HepG2 (cell line): ENCODE measurements at regions not wholly inside any gene's neighbourhood (a gene's known extent, or its start where the extent isn't known, plus 50 kb on each side); places are given as distances from the start of the nearest gene placed in this dataset.

Source experiments
- ATAC-seq: fragments of 200-7000 bp; cut with Tn5 transposase; 3 replicates; pipeline ENCODE4 v1.9.1; 2020; ENCODE audit warnings: mild to moderate bottlenecking, moderate library complexity
- BruUV-seq: library from RNA; stranded (reverse); fragments of 400-500 nt; replicated peaks from 2 replicates; lab custom pipeline; 2021; lab: Mats Ljungman, UMichigan
- CTCF ChIA-PET: fragments of 300-600 bp; formaldehyde crosslinking; extraction: SDS; loops from one replicate; lab custom pipeline; 2021; ENCODE audit warnings: low total read pairs, inconsistent platforms, low intra/inter-chr PET ratio; lab: Yijun Ruan, JAX
- POLR2A ChIA-PET: fragments of 350-600 bp; sonication (Branson Sonifier 250); formaldehyde crosslinking; loops from one replicate; lab custom pipeline; 2020; ENCODE audit warnings: antibody characterized with exemption, inconsistent platforms; lab: Yijun Ruan, JAX
- DNase-seq: peaks from one replicate; pipeline ENCODE4 v3.0.0-alpha.2; 2015; ENCODE audit warnings: low spot score
- FAIRE-seq: peaks from 3 replicates; lab custom pipeline; 2011; peaks lifted over from hg19 to GRCh38; lab: Jason Lieb, UNC
- H2AFZ ChIP-seq: one replicate; pipeline ENCODE4 v1.6.1; 2011; ENCODE audit warnings: low read length, inconsistent platforms
- H3K27ac ChIP-seq: fragments of 300-600 bp; 3 replicates; pipeline ENCODE4 v1.8.0; 2011; ENCODE audit warnings: mixed run types, mild to moderate bottlenecking, mixed read lengths, low read length, inconsistent platforms; ENCODE audit not compliant: insufficient read depth; ENCODE audit errors: extremely low read length
- H3K27me3 ChIP-seq, 2 experiments: fragments of 200-600 bp in 1 of 2; 2 replicates in 1 of 2; 3 replicates in 1 of 2; pipeline versions ENCODE4 v1.6.0 to v1.8.0; 2011; ENCODE audit warnings: low read length in 2 of 2, mild to moderate bottlenecking in 2 of 2, moderate library complexity in 2 of 2, inconsistent platforms in 1 of 2; ENCODE audit not compliant: insufficient read depth in 2 of 2, control insufficient read depth in 1 of 2
- H3K36me3 ChIP-seq, 2 experiments: fragments of 200-600 bp in 1 of 2; replicated peaks in 1 of 2; 2 replicates in 1 of 2; 3 replicates in 1 of 2; pipeline versions ENCODE4 v1.5.1 to v1.8.0; 2011; ENCODE audit warnings: low read length in 2 of 2, inconsistent platforms in 1 of 2; ENCODE audit not compliant: insufficient read depth in 2 of 2, control insufficient read depth in 1 of 2
- H3K4me1 ChIP-seq: 2 replicates; pipeline ENCODE4 v1.5.1; 2012; ENCODE audit warnings: low read length, inconsistent platforms; ENCODE audit not compliant: insufficient read depth
- H3K4me2 ChIP-seq: 2 replicates; pipeline ENCODE4 v1.6.0; 2011; ENCODE audit warnings: low read depth, low read length, inconsistent platforms
- H3K4me3 ChIP-seq, 3 experiments: fragments of 200-600 bp in 1 of 3; sonication (generic), shearing (Covaris generic) in 1 of 3; replicated peaks in 1 of 3; 2 replicates each; pipeline ENCODE4 v1.5.1; 2011 to 2016; ENCODE audit warnings: low read length in 3 of 3, inconsistent platforms in 2 of 3, low read depth in 2 of 3, mild to moderate bottlenecking in 2 of 3, control low read depth in 1 of 3, mixed read lengths in 1 of 3; ENCODE audit not compliant: insufficient read depth in 1 of 3
- H3K79me2 ChIP-seq: one replicate; pipeline ENCODE4 v1.6.1; 2011; ENCODE audit warnings: low read length, inconsistent platforms; ENCODE audit not compliant: insufficient read depth
- H3K9ac ChIP-seq: 2 replicates; pipeline ENCODE4 v1.6.0; 2011; ENCODE audit warnings: mild to moderate bottlenecking, low read depth, low read length, inconsistent platforms; ENCODE audit not compliant: insufficient read depth
- H3K9me3 ChIP-seq: 2 replicates; pipeline ENCODE4 v1.5.1; 2012; ENCODE audit warnings: mild to moderate bottlenecking, low read length
- H4K20me1 ChIP-seq: 2 replicates; pipeline ENCODE4 v1.6.0; 2011; ENCODE audit warnings: inconsistent platforms, mild to moderate bottlenecking, low read length, moderate library complexity; ENCODE audit not compliant: insufficient read depth
- ELF3 ChIP-seq: IDR thresholded peaks from 2 replicates; pipeline ENCODE4 v1.6.1; 2016; ENCODE audit warnings: missing genetic modification reagents, missing compliant biosample characterization
- HNRNPH1 ChIP-seq: fragments of 200-400 bp; formaldehyde crosslinking; optimal IDR thresholded peaks from 2 replicates; pipeline ENCODE3; 2017; ENCODE audit warnings: mild to moderate bottlenecking, low read depth, low read length
- REPIN1 ChIP-seq: sonication (generic); formaldehyde crosslinking; IDR thresholded peaks from 2 replicates; pipeline ENCODE4 v1.8.0; 2022; ENCODE audit warnings: missing genetic modification reagents, low read depth, mild to moderate bottlenecking, borderline replicate concordance
- TBL1XR1 ChIP-seq: fragments of 150-350 bp; IDR thresholded peaks from 2 replicates; pipeline ENCODE4 v1.6.1; 2014; ENCODE audit warnings: borderline replicate concordance, low read length; ENCODE audit not compliant: partially characterized antibody
- ZMYM3 ChIP-seq: sonication (generic); formaldehyde crosslinking; IDR thresholded peaks from 2 replicates; pipeline ENCODE4 v1.5.1; 2020; ENCODE audit warnings: mild to moderate bottlenecking, missing genetic modification reagents
- ZNF510 ChIP-seq: sonication (generic); formaldehyde crosslinking; IDR thresholded peaks from 2 replicates; pipeline ENCODE4 v1.4.0; 2020; ENCODE audit warnings: low read depth, mild to moderate bottlenecking, missing genetic modification reagents
- ZNF557 ChIP-seq: sonication (generic); formaldehyde crosslinking; IDR thresholded peaks from 2 replicates; pipeline ENCODE4 v1.4.0; 2020; ENCODE audit warnings: missing genetic modification reagents
- ZNF639 ChIP-seq: conservative IDR thresholded peaks from 2 replicates; pipeline ENCODE4 v1.6.1; 2018; ENCODE audit warnings: missing genetic modification reagents
- WGBS: methylation state at CpG from one replicate; pipeline ENCODE4 v1.1.6; 2017; ENCODE audit warnings: low lambda C conversion rate; 5-methylcytosine and 5-hydroxymethylcytosine counted together
- in situ Hi-C: cut with HindIII; loops from 2 replicates; pipeline ENCODE4 v1.10.0; 2017; ENCODE audit warnings: low pct_unique_long_range_greater_than_20kb; ENCODE audit not compliant: extremely low pct_ligation_motif_present
- intact Hi-C: fragments of 100-400 bp; cut with micrococcal nuclease; formaldehyde crosslinking; loops from one replicate; pipeline ENCODE4 v1.10.0; 2022; ENCODE audit not compliant: unreplicated experiment

GRCh38 chr4:55269995-55270394 is 76.0 kb upstream of the SRD5A3 start:
- no peak for ATAC-seq
- BruUV-seq, result no TSS peak
- Histone ChIP-seq H3K9me3 (no peaks in the 10 kb centered on the region), H3K36me3 (no peaks in the 10 kb centered on the region), H2AFZ (no peak overlapping the region), H3K4me2 (no peak overlapping the region), H3K27me3 (peaks cover 0 to 6% of the 10 kb centered on the region in 2 experiments; a peak in 2 of 5 replicates), H3K4me3 (no peak overlapping the region), H3K27ac (no peak overlapping the region), H3K9ac (no peak overlapping the region), H4K20me1 (no peaks in the 10 kb centered on the region), H3K79me2 (no peaks in the 10 kb centered on the region), H3K4me1 (no peaks in the 10 kb centered on the region)
- ChIA-PET POLR2A (no interaction called here), CTCF (no interaction called here)
- WGBS, result 0% methylated on average over 1 of the region's 4 CpGs
- intact Hi-C loops, result no loop called here
- in situ Hi-C loops, result no loop called here
- no peak for TF ChIP-seq ZNF510 (CRISPR knock-in tag)
- FAIRE-seq, result no peak
- no peak for DNase-seq

DNA sequence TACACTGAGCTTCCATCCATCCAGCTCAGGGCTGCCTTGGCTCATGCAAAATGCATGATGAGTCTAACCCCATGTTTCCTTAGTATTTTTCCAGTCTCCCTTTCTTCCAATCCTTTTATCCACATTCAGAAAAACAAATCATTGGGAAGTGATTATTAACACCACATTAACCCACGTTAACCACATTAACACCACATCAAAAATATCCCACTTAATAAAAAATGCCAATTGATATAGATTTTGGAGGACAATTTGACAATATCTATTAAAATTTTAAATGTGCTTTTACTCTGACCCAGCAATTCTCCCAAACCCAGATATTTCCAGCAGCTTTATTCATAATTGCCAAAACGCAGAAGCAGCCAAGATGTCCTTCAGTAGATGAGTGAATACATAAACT is 75.6 kb upstream of the SRD5A3 start:
- TF ChIP-seq HNRNPH1 (no peak), REPIN1 (CRISPR knock-in tag) (no peak), ZNF639 (CRISPR knock-in tag) (no peak), TBL1XR1 (no peak), ZMYM3 (CRISPR knock-in tag) (no peak), ZNF557 (CRISPR knock-in tag) (no peak), ELF3 (CRISPR knock-in tag) (no peak)
- ChIA-PET POLR2A (no interaction called here), CTCF (no interaction called here)
- FAIRE-seq, result no peak
- Histone ChIP-seq H3K9ac (no peak overlapping the region), H2AFZ (no peak overlapping the region), H3K27ac (no peak overlapping the region), H3K4me1 (no peaks in the 10 kb centered on the region), H3K79me2 (no peaks in the 10 kb centered on the region), H4K20me1 (no peaks in the 10 kb centered on the region), H3K9me3 (no peaks in the 10 kb centered on the region), H3K27me3 (peaks cover 0 to 6% of the 10 kb centered on the region in 2 experiments; a peak in 2 of 5 replicates), H3K4me2 (no peak overlapping the region), H3K36me3 (no peaks in the 10 kb centered on the region), H3K4me3 (no peak overlapping the region)
- no peak for DNase-seq
- in situ Hi-C loops (no loop called here), intact Hi-C loops (no loop called here)
- WGBS, result 0% methylated on average over 2 of the region's 2 CpGs
- BruUV-seq, result no TSS peak
- ATAC-seq, result no peak
